Thyroid gland (tissue), 4 donors: ENCODE measurements at regions not wholly inside any gene's neighbourhood (a gene's known extent, or its start where the extent isn't known, plus 50 kb on each side); places are given as distances from the start of the nearest gene placed in this dataset.

Experiments
- CTCF ChIP-seq, 6 experiments: fragments of 200-600 bp in 3 of 6; fragments of 450-650 bp in 3 of 6; sonication (generic) in 3 of 6; IDR thresholded peaks; one replicate each; pipeline ENCODE4 v1.5.1; 2016 to 2019; ENCODE audit warnings: antibody characterized with exemption in 6 of 6, mild to moderate bottlenecking in 2 of 6, inconsistent platforms in 1 of 6, moderate library complexity in 1 of 6
- POLR2A ChIP-seq, 2 donors: fragments of 450-650 bp; IDR thresholded peaks; one replicate each; pipeline ENCODE4 v1.6.1; 2017; ENCODE audit warnings: antibody characterized with exemption in 2 of 2, mild to moderate bottlenecking in 2 of 2, moderate library complexity in 1 of 2

DNA sequence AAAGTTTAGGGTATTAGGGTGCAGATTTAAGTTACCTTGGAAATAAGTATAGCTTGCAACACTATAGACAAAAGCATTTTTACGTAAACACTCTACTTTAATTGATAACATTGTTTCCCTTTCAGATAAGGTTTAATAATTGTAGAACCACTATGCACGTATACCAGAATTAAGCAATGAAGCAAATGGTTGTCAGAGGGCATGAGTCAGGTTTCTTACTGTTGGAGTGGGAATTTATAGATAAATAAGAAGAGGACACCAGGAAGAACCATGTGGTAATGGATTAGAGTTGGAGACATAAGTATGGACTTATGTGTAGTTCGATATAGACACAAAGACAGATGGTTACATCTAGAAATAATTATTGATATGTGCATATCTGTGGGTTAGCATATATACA, 355.6 kb downstream of the ETV1 start:
- no peak for TF ChIP-seq CTCF (IDR thresholded peaks at IDR 0.05)
- TF ChIP-seq POLR2A (IDR thresholded peaks at IDR 0.05), result no peak
